Cardiac muscle cell (in vitro differentiated cells and primary cell): ENCODE measurements at regions not wholly inside any gene's neighbourhood (a gene's known extent, or its start where the extent isn't known, plus 50 kb on each side); places are given as distances from the start of the nearest gene placed in this dataset.

ENCODE experiments used
- DNase-seq, 2 donors: peaks; one replicate each; pipeline versions ENCODE4 v3.0.0 to v3.0.0-alpha.2; 2010 to 2017; ENCODE audit warnings: low read depth in 1 of 2, low spot score in 1 of 2
- H3K27ac ChIP-seq: fragments of 200-600 bp; sonication (generic); 2 replicates; pipeline ENCODE4 v1.5.1; 2016
- H3K27me3 ChIP-seq: fragments of 200-600 bp; sonication (generic); 2 replicates; pipeline ENCODE4 v1.6.0; 2016; ENCODE audit warnings: control low read depth
- H3K36me3 ChIP-seq: fragments of 200-600 bp; sonication (generic); 2 replicates; pipeline ENCODE4 v1.5.1; 2016; ENCODE audit warnings: control low read depth
- H3K4me1 ChIP-seq: fragments of 200-600 bp; sonication (generic); 2 replicates; pipeline ENCODE4 v1.8.1; 2017; ENCODE audit warnings: low read depth, mild to moderate bottlenecking, mixed run types
- H3K4me3 ChIP-seq: fragments of 200-600 bp; sonication (generic); 2 replicates; pipeline ENCODE4 v1.5.1; 2016; ENCODE audit warnings: mild to moderate bottlenecking
- H3K9me3 ChIP-seq: fragments of 200-600 bp; sonication (generic); 2 replicates; pipeline ENCODE4 v1.5.1; 2017; ENCODE audit warnings: low read depth, mild to moderate bottlenecking, control low read depth
- TF ChIP-seq, protein P1 (sequence below): IDR thresholded peaks from 2 replicates; pipeline ENCODE4 v1.5.1; 2012; ENCODE audit warnings: low read depth, mild to moderate bottlenecking, low read length

DNA sequence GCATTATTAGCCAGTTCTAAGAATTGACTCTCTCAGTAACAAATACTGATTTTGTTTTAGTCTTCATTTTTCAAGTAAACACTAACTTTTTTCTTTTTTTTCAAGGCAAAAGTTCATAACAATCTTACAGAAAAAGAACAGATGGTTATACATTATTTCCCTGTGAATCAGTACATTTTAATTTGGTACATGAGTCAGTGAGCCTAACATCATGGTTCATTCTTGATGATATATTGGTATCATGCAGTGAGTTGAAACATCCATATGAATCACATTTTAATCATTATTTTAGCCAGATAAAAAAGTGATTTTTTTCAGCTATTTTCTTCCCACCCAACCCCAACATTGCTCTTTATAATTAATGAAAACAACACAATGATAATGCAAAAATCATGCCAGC lies 184.3 kb upstream of the TACR3 start:
- H3K36me3 ChIP-seq: no peaks in the 10 kb centered on the region
- DNase-seq: no peak

DNA sequence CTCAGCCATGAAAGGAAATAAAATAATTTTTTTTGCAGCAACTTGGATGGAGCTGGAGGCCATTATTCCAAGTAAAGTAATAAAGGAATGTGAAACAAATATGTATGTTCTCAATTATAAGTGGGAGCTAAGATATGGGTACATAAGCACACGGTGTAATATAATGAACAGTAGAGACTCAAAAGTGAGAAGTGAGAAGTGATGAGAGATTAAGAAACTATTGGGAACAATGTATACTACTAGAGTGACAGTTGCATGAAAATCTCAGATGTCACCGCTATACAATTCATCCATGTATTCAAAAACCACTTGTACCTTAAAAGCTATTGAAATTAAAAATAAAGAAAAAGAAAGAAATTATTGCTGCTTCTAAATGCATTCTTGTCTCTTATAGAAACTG lies 182.9 kb upstream of the TACR3 start:
- Histone ChIP-seq H3K36me3 (no peaks in the 10 kb centered on the region), H3K4me1 (no peaks in the 10 kb centered on the region), H3K9me3 (no peaks in the 10 kb centered on the region), H3K4me3 (no peak overlapping the region), H3K27ac (no peak overlapping the region), H3K27me3 (no peaks in the 10 kb centered on the region)
- TF ChIP-seq, protein P1, sequence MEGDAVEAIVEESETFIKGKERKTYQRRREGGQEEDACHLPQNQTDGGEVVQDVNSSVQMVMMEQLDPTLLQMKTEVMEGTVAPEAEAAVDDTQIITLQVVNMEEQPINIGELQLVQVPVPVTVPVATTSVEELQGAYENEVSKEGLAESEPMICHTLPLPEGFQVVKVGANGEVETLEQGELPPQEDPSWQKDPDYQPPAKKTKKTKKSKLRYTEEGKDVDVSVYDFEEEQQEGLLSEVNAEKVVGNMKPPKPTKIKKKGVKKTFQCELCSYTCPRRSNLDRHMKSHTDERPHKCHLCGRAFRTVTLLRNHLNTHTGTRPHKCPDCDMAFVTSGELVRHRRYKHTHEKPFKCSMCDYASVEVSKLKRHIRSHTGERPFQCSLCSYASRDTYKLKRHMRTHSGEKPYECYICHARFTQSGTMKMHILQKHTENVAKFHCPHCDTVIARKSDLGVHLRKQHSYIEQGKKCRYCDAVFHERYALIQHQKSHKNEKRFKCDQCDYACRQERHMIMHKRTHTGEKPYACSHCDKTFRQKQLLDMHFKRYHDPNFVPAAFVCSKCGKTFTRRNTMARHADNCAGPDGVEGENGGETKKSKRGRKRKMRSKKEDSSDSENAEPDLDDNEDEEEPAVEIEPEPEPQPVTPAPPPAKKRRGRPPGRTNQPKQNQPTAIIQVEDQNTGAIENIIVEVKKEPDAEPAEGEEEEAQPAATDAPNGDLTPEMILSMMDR: no peak
- DNase-seq: no peak

More for the DNA sequence above, 184.3 kb upstream of the TACR3 start:
- Histone ChIP-seq H3K4me1 (no peaks in the 10 kb centered on the region), H3K27me3 (no peaks in the 10 kb centered on the region), H3K27ac (no peak overlapping the region), H3K9me3 (no peaks in the 10 kb centered on the region), H3K4me3 (no peak overlapping the region)
- TF ChIP-seq, protein P1: no peak

DNA sequence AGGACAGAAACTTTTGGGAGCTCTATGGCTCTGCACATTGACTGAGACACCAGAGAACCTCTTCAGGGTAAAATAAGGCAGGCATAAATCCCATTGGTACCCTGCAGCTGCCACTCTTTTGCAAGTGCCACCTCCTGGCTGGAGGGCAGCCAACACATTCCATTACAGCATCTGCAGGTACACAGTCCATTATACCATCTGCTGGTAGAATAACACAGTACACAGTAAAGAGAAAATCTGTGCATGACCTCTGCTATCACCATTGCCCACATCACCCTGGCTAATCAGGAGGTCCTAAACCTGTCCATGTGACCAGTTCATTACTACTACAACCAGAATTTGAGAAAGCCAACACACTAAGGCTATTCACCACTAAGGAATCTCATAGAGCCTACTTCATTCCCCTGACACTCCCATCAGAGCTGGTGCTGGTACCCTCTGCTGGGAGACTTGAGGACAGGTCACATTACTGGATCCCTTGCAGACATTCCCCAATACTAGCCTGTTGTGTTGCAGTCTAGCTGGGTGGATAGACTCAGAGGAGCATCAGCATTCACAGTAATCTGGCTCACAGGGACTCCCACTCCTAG lies 176.2 kb upstream of the TACR3 start:
- Histone ChIP-seq H3K9me3 (no peaks in the 10 kb centered on the region), H3K27ac (no peak overlapping the region), H3K36me3 (no peaks in the 10 kb centered on the region), H3K27me3 (no peaks in the 10 kb centered on the region), H3K4me1 (no peaks in the 10 kb centered on the region), H3K4me3 (no peak overlapping the region)
- no peak for DNase-seq
- TF ChIP-seq, protein P1: no peak

DNA sequence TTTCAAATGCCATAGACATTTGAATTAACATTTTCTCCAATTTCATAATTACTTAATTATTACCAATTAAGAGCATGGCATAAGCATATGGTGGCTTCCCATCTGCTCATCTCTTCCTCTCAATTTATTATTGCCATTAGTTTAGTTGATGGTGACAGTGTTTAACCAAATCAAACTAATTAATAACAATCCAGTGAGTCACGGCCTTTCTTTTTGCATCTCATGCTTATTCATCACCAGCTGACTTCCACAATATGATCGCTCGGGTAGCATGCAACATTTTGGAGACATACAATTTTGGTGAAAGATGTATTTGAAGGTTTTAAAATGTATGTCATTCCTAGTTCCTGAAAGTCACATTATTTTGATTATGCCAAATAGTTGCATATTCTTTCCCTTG lies 172.8 kb upstream of the TACR3 start:
- no peak overlapping the region for H3K27ac ChIP-seq
- H3K36me3 ChIP-seq: no peaks in the 10 kb centered on the region
- H3K4me1 ChIP-seq: no peaks in the 10 kb centered on the region
- DNase-seq: no peak
- TF ChIP-seq, protein P1: no peak
- H3K9me3 ChIP-seq: no peaks in the 10 kb centered on the region
- no peaks in the 10 kb centered on the region for H3K27me3 ChIP-seq
- H3K4me3 ChIP-seq: no peak overlapping the region

DNA sequence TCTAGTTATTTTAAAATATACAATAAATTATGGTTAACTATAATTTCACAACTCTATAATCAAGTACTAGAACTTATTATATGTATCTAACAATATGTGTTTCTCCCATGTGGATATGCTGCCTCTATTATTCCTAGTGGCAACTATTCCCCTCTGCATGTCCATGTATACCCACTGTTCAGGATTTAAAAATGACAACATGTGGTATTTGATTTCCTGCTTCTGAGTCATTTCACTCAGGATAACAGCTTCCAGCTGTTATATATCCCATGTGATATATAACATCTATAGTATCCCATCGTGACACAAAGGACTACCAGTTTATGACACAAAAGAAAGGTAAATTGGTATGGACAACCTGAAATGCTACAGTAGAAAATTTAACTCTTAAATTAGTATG lies 167.4 kb upstream of the TACR3 start:
- no peaks in the 10 kb centered on the region for H3K36me3 ChIP-seq
- H3K4me1 ChIP-seq: no peaks in the 10 kb centered on the region
- H3K9me3 ChIP-seq: no peaks in the 10 kb centered on the region
- TF ChIP-seq, protein P1: no peak
- no peak for DNase-seq
- H3K27me3 ChIP-seq: no peaks in the 10 kb centered on the region
- no peak overlapping the region for H3K27ac ChIP-seq
- H3K4me3 ChIP-seq: no peak overlapping the region

DNA sequence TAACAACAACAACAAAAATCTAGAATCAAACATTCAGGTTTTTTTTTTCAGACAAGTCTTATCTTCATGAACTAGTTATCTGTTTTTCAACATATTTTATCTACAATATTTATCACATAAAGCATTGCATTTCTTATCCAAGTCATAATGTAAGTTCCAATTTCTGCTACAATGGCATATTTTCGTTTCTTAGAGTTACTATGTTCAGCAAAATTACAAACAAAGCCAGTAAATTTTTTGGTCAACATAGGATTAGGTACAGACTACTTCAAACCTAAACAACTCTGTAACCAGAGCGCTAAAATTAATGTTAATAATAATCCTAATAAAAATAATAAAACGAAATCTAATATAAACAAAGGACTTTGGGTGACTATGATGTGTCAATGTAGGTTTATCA lies 165.4 kb upstream of the TACR3 start:
- no peaks in the 10 kb centered on the region for H3K27me3 ChIP-seq
- H3K4me3 ChIP-seq: no peak overlapping the region
- no peak for DNase-seq
- no peaks in the 10 kb centered on the region for H3K36me3 ChIP-seq
- no peaks in the 10 kb centered on the region for H3K4me1 ChIP-seq
- TF ChIP-seq, protein P1: no peak
- no peaks in the 10 kb centered on the region for H3K9me3 ChIP-seq
- no peak overlapping the region for H3K27ac ChIP-seq
